IPS-18c (cell line): ENCODE measurements at regions not wholly inside any gene's neighbourhood (a gene's known extent, or its start where the extent isn't known, plus 50 kb on each side); places are given as distances from the start of the nearest gene placed in this dataset.

Experiments used
- H3K4me3 ChIP-seq: 2 replicates; pipeline ENCODE4 v1.7.0; 2013; ENCODE audit warnings: low read depth, mild to moderate bottlenecking, low read length, moderate library complexity; ENCODE audit not compliant: insufficient read depth
- H3K9me3 ChIP-seq: one replicate; pipeline ENCODE4 v1.6.1; 2013; ENCODE audit warnings: mild to moderate bottlenecking, low read length, moderate library complexity; ENCODE audit not compliant: control insufficient read depth, insufficient read depth

GRCh38 chr5:7016999-7017747, 303.9 kb downstream of the TENT4A start:
- no peak overlapping the region for H3K4me3 ChIP-seq

DNA sequence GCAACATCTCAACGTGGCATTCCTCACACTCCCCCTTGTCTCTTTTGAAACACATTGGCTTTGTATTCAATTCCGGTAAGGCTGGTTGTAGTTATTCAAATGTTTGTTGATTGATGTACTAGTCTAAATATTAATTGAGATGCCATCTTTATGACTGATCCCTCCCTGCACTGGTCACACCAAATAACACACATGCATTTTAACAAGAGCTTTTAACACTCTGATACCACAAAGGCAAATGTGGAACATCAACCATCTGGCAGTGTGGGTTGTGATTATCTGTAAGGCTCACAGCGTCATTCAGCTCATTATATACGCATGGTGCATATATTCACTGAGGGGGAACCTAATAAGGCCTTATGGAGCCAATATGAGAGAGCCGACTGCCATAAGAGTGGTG, 305.0 kb downstream of the TENT4A start:
- peaks cover 7% of the 10 kb centered on the region for H3K9me3 ChIP-seq
- no peak overlapping the region for H3K4me3 ChIP-seq

More at GRCh38 chr5:7016999-7017747, 303.9 kb downstream of the TENT4A start:
- H3K9me3 ChIP-seq, result peaks cover 4% of the 10 kb centered on the region

DNA sequence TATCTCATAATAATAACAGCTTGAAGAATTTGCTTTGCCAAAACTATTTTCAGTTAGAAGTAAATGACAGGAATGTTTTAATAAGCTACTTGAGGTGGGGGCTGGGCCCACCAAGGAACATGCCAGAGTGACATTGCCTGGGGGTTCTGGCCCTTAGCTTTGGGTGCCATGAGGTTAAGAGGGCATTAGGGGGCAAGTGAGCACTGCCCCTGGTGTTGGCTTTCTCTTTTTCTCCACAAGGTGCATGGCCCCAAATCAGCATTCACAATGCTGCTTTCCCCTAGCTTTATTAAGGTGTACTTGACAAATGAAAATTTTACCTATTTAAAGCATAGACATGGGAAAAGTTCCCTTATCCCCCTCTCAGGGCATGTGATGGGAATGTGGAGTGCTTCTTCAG, 305.4 kb downstream of the TENT4A start:
- no peak overlapping the region for H3K4me3 ChIP-seq
- H3K9me3 ChIP-seq, result peaks cover 7% of the 10 kb centered on the region

GRCh38 chr5:7036192-7036835, 323.1 kb downstream of the TENT4A start:
- no peaks in the 10 kb centered on the region for H3K9me3 ChIP-seq
- no peak overlapping the region for H3K4me3 ChIP-seq

DNA sequence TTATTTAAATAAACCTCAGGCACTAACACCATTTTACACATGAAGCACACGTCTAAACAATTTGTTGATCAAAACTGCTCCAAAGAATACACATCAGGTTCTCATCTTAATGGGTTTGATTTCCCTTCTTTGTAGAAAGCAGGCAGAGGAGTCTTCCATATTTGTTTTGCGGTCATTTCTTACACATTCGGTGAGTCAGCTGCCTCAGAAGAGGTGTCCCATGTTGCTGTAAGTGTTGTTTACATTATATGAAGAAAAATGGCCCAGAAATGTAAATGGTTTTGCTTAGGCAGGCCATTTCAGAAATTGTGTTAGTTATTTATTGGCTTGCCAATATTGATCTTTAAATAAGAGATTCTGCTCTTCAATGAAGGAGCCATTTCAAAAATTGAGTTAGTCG, 325.8 kb downstream of the TENT4A start:
- Histone ChIP-seq H3K4me3 (no peak overlapping the region), H3K9me3 (no peaks in the 10 kb centered on the region)

- no peak overlapping the region for H3K4me3 ChIP-seq
- H3K9me3 ChIP-seq, result no peaks in the 10 kb centered on the region
Observed at GRCh38 chr5:7040111-7040510, 326.9 kb downstream of the TENT4A start.

GRCh38 chr5:7043797-7044196, 330.6 kb downstream of the TENT4A start:
- no peak overlapping the region for H3K4me3 ChIP-seq
- no peaks in the 10 kb centered on the region for H3K9me3 ChIP-seq

- H3K9me3 ChIP-seq, result no peaks in the 10 kb centered on the region
- H3K4me3 ChIP-seq, result no peak overlapping the region
Observed at GRCh38 chr5:7047511-7048261, 334.5 kb downstream of the TENT4A start.

DNA sequence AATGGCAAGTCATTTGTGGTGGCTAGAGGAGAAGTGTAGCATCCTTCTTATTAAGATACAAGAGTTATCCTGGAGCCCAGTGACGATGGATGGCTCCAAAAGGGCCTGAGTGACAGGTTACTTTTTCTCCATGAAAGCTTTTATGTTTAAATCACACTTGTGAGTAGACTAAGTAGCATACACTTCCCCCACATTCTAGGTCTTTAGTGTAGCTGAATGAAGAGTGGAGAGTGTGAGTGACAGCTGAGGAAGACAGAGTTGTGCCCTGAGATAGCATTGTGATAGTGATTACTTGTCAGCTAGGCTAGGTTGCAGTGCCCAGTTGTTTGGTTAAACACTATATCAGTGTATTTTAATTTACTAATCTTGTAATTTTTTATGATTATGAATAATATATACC, 337.8 kb downstream of the TENT4A start:
- H3K4me3 ChIP-seq, result no peak overlapping the region
- H3K9me3 ChIP-seq, result no peaks in the 10 kb centered on the region

- Histone ChIP-seq H3K4me3 (no peak overlapping the region), H3K9me3 (no peaks in the 10 kb centered on the region)
Observed at GRCh38 chr5:7053125-7053524, 339.9 kb downstream of the TENT4A start.

DNA sequence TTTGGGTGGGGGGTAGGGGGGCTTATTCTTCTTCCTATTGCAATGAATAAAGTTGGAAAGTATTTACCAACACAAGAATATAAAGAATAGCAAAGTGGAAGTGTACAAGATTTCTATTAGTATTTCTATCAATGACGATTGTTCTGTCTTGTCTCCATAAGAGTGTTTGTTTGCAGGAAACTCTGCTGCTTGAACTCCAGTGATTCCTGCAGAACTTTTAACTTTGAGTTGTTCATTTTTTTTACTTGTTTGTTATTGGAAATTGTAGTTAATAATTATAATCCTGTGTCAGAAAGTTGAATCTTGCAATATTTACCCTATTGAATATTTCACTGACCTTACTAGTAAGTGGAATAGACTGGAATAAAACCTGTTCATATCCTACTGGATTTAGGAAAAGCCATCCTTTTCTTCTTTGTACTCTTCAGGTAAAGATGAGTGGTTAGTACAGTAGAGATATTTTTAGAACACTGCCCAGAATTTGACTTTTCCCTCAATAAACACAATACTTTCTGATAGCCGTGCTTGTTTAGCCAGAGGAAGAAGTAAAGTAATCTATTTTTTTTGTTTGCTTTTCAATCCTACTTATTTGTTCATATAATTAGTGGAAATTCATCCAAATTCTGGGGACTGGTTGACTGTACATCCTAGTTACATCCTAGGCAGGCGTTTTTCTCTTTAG, 340.4 kb downstream of the TENT4A start:
- no peak overlapping the region for H3K4me3 ChIP-seq
- H3K9me3 ChIP-seq, result no peaks in the 10 kb centered on the region

GRCh38 chr5:7066471-7067235, 329.3 kb upstream of the ADCY2 start:
- no peak overlapping the region for H3K4me3 ChIP-seq
- H3K9me3 ChIP-seq, result peaks cover 2% of the 10 kb centered on the region

DNA sequence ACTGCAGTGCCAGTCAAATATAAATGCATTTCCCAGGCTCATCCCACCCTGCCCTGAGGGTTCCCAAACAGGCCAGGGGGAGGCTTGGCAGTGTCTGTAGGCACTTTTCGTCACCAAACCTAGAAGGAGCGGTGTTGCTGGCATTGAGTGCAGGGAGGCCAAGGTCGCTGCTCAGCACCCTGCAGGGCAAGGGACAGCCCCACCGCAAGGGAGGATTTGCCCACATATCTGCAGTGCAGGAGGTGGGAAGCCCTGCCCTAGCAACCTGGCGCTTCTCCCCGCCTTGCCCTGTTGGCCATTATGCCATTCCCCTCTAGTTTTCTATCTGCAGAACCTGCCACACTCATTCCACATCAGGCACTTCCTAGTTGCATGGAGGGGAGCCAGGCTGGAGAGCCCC, 327.8 kb upstream of the ADCY2 start:
- peaks cover 2% of the 10 kb centered on the region for H3K9me3 ChIP-seq
- H3K4me3 ChIP-seq, result no peak overlapping the region

DNA sequence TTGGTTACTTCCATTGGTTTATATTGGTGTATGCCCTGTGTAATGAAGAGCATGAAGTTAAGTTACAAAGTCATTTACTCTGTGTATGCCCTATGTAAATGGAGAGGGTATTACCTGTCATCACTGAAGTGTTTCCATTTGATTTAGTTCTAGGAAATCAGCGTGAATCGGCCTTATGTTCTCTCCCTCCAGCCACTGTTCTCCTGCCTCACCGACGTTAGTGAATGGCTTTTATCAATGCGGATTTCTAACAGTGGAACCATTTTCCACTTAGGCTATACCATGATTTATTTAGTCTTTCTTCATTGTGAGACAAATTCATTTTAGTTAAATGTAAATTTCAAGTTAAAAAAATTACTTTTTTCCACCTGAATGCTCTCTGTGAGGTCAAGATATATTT, 327.0 kb upstream of the ADCY2 start:
- H3K4me3 ChIP-seq, result no peak overlapping the region
- peaks cover 2% of the 10 kb centered on the region for H3K9me3 ChIP-seq

DNA sequence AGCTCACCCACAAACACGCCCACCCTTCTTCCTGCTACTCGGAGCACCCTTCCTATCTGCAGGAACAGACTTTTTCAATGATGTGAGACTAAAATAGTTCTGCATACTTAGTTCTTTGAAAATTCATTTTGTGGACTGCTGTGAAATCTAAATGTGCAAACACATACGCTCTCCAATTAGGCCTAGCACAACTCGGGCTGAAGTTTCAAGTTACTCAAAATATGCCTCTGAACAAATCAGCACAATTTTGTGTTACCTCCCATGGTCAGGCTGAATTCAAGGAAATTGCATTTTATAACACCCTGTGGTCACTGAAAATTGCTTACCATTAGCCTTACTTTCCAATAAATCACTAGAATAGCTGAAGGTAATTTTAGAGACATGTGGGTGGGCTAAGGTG, 323.8 kb upstream of the ADCY2 start:
- no peak overlapping the region for H3K4me3 ChIP-seq
- H3K9me3 ChIP-seq, result no peaks in the 10 kb centered on the region

GRCh38 chr5:7073666-7074065, 322.3 kb upstream of the ADCY2 start:
- H3K4me3 ChIP-seq, result no peak overlapping the region
- no peaks in the 10 kb centered on the region for H3K9me3 ChIP-seq

GRCh38 chr5:7074176-7074575, 321.8 kb upstream of the ADCY2 start:
- Histone ChIP-seq H3K4me3 (no peak overlapping the region), H3K9me3 (no peaks in the 10 kb centered on the region)
